ENCODE measurements at regions not wholly inside any gene's neighbourhood (a gene's known extent, or its start where the extent isn't known, plus 50 kb on each side); places are given as distances from the start of the nearest gene placed in this dataset.

- intact Hi-C loops (cut with DNase I; ENCODE audit: low total_unique reads): no loop called here
- Histone ChIP-seq H3K36me3 (ENCODE audit: low read depth, missing control alignments) (no peaks in the 10 kb centered on the region), H3K27me3 (no peaks in the 10 kb centered on the region), H3K4me3 (no peak overlapping the region), H3K27ac (no peak overlapping the region), H3K9me3 (no peaks in the 10 kb centered on the region), H3K4me1 (no peaks in the 10 kb centered on the region)
- TF ChIP-seq CTCF (IDR thresholded peaks at IDR 0.05) (no peak), POLR2A (IDR thresholded peaks at IDR 0.05) (no peak)
- 67 to 72% methylated on average over 4 of the region's 4 CpGs for WGBS, 2 donors
- no peak for DNase-seq
Observed at GRCh38 chr4:20462426-20463175, 210.9 kb downstream of the SLIT2 start.

DNA sequence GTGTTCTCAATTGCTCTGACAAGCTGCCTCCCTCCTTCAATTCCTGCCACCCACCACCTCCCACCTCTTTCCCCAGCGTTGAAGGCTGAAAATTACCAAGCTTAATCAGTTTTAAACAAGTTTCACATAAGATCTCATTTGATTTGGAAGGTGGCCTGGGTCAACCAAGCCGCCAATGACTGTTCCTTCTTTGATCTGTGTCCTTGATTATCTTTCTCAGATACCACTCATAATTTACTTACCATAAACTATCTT lies 211.4 kb downstream of the SLIT2 start:
- H3K27me3 ChIP-seq: no peaks in the 10 kb centered on the region
- no peaks in the 10 kb centered on the region for H3K4me1 ChIP-seq
- H3K4me3 ChIP-seq: no peak overlapping the region
- no peaks in the 10 kb centered on the region for H3K36me3 ChIP-seq (ENCODE audit: low read depth, missing control alignments)
- H3K27ac ChIP-seq: no peak overlapping the region
- intact Hi-C loops (cut with DNase I; ENCODE audit: low total_unique reads): no loop called here
- WGBS, 2 donors: 80 to 89% methylated on average over 2 of the region's 2 CpGs
- DNase-seq: no peak
- H3K9me3 ChIP-seq: no peaks in the 10 kb centered on the region
- TF ChIP-seq CTCF (IDR thresholded peaks at IDR 0.05) (no peak), POLR2A (IDR thresholded peaks at IDR 0.05) (no peak)

- TF ChIP-seq CTCF (IDR thresholded peaks at IDR 0.05) (no peak), POLR2A (IDR thresholded peaks at IDR 0.05) (no peak)
Observed at GRCh38 chr4:20464381-20464780, 212.7 kb downstream of the SLIT2 start.

GRCh38 chr4:20474119-20474518 lies 222.4 kb downstream of the SLIT2 start:
- TF ChIP-seq POLR2A (IDR thresholded peaks at IDR 0.05) (no peak), CTCF (IDR thresholded peaks at IDR 0.05) (no peak)
- intact Hi-C loops (cut with DNase I; ENCODE audit: low total_unique reads): no loop called here
- no peaks in the 10 kb centered on the region for H3K9me3 ChIP-seq
- DNase-seq: no peak
- no peaks in the 10 kb centered on the region for H3K36me3 ChIP-seq (ENCODE audit: low read depth, missing control alignments)
- H3K27me3 ChIP-seq: no peaks in the 10 kb centered on the region
- H3K4me1 ChIP-seq: peaks cover 4% of the 10 kb centered on the region
- H3K27ac ChIP-seq: no peak overlapping the region
- H3K4me3 ChIP-seq: no peak overlapping the region

More at GRCh38 chr4:20464381-20464780, 212.7 kb downstream of the SLIT2 start:
- Histone ChIP-seq H3K27ac (no peak overlapping the region), H3K9me3 (no peaks in the 10 kb centered on the region), H3K4me3 (no peak overlapping the region), H3K4me1 (no peaks in the 10 kb centered on the region), H3K36me3 (ENCODE audit: low read depth, missing control alignments) (no peaks in the 10 kb centered on the region), H3K27me3 (no peaks in the 10 kb centered on the region)
- 90 to 92% methylated on average over 5 of the region's 5 CpGs for WGBS, 2 donors
- DNase-seq: no peak
- intact Hi-C loops (cut with DNase I; ENCODE audit: low total_unique reads): no loop called here

GRCh38 chr4:20478412-20478811 lies 221.8 kb upstream of the PACRGL start:
- no peaks in the 10 kb centered on the region for H3K27me3 ChIP-seq
- 78 to 85% methylated on average over 1 of the region's 1 CpG for WGBS, 2 donors
- peaks cover 4% of the 10 kb centered on the region for H3K4me1 ChIP-seq
- intact Hi-C loops (cut with DNase I; ENCODE audit: low total_unique reads): no loop called here
- no peaks in the 10 kb centered on the region for H3K36me3 ChIP-seq (ENCODE audit: low read depth, missing control alignments)
- H3K4me3 ChIP-seq: no peak overlapping the region
- TF ChIP-seq CTCF (IDR thresholded peaks at IDR 0.05): no peak
- TF ChIP-seq POLR2A (IDR thresholded peaks at IDR 0.05): no peak
- peak overlapping the region; percentile 26 to 29 for H3K27ac ChIP-seq
- H3K9me3 ChIP-seq: no peaks in the 10 kb centered on the region
- no peak for DNase-seq
